SKM-1 treated with dmso at 0.1 percent for 144 hours (cell line): ENCODE measurements at regions not wholly inside any gene's neighbourhood (a gene's known extent, or its start where the extent isn't known, plus 50 kb on each side); places are given as distances from the start of the nearest gene placed in this dataset.

Source experiments
- DNase-seq: peaks from one replicate; lab custom pipeline; 2025; ENCODE audit not compliant: unreplicated experiment; lab: John Stamatoyannopoulos, UW

- DNase-seq = no peak
Measured at GRCh38 chr18:47602273-47602897, 328.1 kb downstream of the SMAD2 start.

- no peak for DNase-seq
Measured at GRCh38 chr18:47601581-47602272, 328.7 kb downstream of the SMAD2 start.

- DNase-seq = no peak
Measured at GRCh38 chr18:47595831-47596501, 334.5 kb downstream of the SMAD2 start.

- no peak for DNase-seq
Measured at GRCh38 chr18:47594621-47595086, 335.8 kb downstream of the SMAD2 start.

- no peak for DNase-seq
Measured at GRCh38 chr18:47593744-47594472, 336.6 kb downstream of the SMAD2 start.

GRCh38 chr18:47591429-47591828 is 339.0 kb downstream of the SMAD2 start:
- DNase-seq = no peak

- DNase-seq = no peak
Measured at GRCh38 chr18:47587587-47587986, 336.1 kb upstream of the SKOR2 start.

GRCh38 chr18:47586418-47587070 is 335.1 kb upstream of the SKOR2 start:
- DNase-seq = no peak

- DNase-seq = no peak
Measured at GRCh38 chr18:47585914-47586313, 334.5 kb upstream of the SKOR2 start.

GRCh38 chr18:47585136-47585535 is 333.7 kb upstream of the SKOR2 start:
- DNase-seq = no peak

GRCh38 chr18:47582093-47582492 is 330.6 kb upstream of the SKOR2 start:
- DNase-seq = no peak

GRCh38 chr18:47577520-47577919 is 326.1 kb upstream of the SKOR2 start:
- no peak for DNase-seq

- DNase-seq = no peak
Measured at GRCh38 chr18:47574966-47575365, 323.5 kb upstream of the SKOR2 start.

GRCh38 chr18:47571957-47572356 is 320.5 kb upstream of the SKOR2 start:
- no peak for DNase-seq

- no peak for DNase-seq
Measured at GRCh38 chr18:47566809-47567208, 315.3 kb upstream of the SKOR2 start.

GRCh38 chr18:47560723-47561715 is 309.6 kb upstream of the SKOR2 start:
- no peak for DNase-seq

GRCh38 chr18:47558110-47558750 is 306.8 kb upstream of the SKOR2 start:
- DNase-seq = no peak

GRCh38 chr18:47557160-47557559 is 305.7 kb upstream of the SKOR2 start:
- no peak for DNase-seq

GRCh38 chr18:47552783-47553182 is 301.3 kb upstream of the SKOR2 start:
- DNase-seq = no peak
